Stimulated activated naive CD4-positive, alpha-beta T cell (primary cell): ENCODE measurements at regions not wholly inside any gene's neighbourhood (a gene's known extent, or its start where the extent isn't known, plus 50 kb on each side); places are given as distances from the start of the nearest gene placed in this dataset.
"Not testable (repeated sequence)": the region's sequence is repeated elsewhere in the genome, so short reads cannot be mapped to it uniquely, and the experiment has no call there.

Source experiments
- DNase-seq, 6 experiments: peaks; one replicate each; lab custom pipeline; 2025; lab: John Stamatoyannopoulos, UW

DNA sequence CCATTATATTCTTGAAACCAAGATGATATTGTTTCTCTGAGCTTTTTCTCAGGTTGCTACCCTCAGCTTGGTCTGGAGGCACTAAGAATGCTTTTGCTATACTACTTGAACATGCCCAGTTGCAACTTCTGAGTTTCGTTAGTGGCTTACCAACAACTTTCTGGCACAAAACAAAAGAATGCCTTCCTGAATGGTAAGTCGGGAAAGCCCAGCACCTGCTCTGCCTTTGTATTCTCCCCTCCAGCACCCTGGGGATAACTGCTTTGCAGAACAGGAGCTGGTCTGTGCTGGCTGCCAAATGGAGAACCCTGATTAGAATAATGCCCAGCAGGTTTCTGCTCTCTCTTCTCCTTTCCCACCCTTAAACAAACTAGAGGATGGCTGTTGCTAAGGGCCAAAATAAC, 149.3 kb downstream of the TGFB2 start:
- no peak for DNase-seq

DNA sequence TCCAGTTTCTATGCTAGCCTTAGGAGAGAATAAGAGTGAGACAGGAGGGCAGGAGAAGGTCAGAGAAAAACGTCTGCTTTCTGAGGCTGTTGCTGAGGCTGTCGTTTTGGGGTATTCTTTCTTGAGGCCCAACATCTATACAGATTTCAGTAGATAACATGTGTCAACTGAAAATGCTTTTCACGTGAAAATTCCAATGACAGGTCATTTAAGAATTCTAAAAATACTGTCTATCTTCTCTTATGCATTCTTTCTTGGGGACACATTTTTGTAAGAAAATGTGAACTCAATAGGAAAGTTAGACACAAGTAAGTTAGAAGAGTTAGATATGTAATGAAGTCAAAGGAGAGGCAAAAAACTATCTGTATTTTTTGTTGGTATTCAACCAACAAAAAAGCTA, 150.8 kb downstream of the TGFB2 start:
- no peak for DNase-seq

DNA sequence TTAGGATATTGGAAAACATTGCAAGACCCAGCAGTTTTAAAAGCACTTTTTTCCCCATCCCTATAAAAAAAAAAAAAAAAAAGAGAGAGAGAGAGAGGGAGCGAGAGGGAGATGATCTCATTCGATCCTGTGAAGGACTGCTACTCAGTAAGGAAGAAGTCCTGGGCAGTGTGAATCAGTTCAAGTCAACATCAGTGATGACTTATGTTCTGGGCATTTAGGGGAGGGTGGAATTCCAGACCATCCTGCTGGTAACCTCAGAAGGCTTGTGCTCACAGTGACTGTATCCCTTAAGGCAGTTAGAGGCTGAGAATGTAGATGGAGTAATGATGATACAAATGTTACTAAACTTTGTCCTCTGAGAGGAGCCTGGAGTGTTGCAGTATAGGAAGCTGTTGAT, 151.4 kb downstream of the TGFB2 start:
- DNase-seq = no peak

DNA sequence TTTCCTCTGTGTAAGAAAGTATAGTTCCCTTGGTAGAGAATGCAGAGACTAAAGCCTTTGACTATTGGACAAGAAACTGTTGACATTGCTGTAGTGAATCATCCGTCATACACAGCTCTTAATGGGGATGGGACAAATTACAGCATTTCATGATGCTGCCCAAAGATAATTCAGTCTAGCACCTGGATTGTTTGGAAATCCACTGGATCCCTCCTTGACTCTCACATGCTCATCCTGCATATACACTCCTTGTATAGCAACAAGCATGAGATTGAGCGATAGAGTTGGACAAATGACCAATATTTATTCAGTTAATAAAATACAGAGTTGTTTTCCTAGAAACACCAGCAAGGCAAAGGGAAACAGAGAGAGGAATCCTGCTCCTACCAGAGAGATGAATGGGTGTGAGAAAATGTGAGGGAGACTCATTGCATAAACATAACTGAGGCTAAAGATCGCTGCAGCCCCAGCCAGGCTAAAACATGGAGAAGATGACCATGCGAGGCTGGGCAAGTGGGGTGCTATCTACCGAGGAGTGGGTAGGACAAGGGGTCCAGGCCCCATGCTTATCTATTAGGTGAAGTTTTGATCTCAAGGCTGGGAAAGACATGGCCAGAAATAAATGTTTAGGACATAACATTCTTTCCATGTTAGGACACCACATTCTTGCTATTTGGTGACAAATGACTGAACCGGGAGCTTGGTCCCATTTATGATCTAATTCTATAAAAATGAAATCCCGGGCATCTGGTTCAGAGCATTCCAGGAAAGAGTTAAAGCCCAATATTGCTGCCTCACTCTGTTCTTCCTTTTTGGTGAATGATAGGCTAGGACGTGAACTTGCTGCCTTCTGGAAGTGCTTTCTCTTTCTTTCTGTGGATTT, 153.2 kb downstream of the TGFB2 start:
- no peak for DNase-seq

DNA sequence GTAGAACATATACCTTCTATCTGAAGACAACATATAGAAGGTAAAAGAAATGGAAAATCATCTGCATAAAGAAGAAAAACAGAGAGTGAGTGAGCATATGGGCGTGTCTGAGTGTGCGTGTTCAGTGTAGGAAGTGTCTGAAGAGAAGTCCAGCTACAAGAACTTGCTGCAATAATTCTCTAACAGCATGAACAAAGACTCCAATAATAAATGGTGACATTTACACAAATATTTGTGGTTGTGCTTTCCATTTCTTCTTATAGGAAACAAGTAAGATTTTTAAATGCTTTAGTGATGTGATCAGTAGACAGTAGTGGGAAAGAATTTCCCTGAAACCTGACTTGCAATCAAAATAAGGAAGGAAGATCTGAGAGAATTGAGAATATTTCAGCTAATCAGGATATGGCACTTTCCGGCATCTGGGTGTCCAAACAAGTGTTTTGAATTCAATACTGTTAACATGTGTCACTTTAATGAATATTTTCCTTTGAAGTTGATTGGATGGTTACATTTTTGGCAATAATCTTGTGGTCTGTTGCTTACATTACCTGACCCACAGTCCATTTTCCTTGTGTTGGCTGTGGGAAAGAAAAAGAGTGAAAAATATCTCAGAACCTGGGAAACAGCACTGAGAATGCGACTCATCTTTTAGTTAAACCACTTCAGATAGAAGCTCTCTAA, 154.0 kb downstream of the TGFB2 start:
- DNase-seq = no peak

DNA sequence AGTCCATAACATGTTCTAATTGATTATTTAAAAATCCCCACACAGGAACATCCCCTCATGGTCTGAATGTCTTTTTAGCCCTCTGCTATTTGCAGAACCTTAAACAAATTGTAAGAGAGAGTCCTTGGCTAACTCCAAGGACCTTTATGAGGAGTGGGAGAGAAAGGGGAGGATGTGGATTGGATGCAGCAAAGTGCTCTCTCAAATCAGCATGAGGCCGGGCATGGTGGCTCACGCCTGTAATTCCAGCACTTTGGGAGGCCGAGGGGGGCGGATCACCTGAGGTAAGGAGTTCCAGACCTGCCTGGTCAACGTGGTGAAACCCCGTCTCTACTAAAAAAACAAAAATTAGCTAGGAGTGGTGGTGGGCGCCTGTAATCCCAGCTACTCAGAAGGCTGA, 154.8 kb downstream of the TGFB2 start:
- DNase-seq = no peak

DNA sequence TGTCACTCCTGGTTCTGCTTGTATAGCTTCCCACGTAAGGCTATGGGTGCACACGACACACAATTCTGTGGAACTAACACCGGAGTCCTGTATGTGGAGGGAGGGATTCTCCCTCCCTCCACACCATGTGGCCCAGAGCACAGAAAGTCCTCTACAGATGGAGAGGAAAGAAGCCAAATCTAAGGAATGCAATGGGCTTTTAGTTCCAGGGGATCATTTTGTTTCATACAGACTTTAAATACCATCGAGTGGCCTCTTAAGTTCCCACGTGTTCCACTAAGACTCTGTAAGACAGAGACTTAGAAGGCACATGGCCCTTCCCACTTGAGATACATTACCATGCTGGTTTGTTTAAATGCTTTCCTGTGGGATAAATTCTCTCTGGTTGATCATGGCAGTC, 156.0 kb downstream of the TGFB2 start:
- DNase-seq = no peak

DNA sequence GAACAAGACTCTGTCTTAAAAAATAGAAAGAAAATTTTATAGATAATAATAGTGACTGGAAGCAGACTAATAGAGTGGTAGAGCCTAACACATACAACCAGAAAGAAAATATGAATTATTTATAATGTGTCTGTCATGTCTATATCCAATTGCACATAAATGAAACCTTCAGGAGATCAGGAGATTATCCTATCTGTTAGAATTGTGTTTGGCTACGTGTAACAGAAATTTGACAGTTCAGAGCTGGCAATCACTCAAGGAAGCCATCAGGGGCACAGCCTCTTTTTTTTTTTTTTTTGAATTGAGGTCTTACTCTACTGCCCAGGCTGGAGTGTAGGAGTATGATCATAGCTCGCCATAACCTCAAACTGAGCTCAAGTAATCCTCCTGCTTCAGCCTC, 157.2 kb downstream of the TGFB2 start:
- no peak for DNase-seq

DNA sequence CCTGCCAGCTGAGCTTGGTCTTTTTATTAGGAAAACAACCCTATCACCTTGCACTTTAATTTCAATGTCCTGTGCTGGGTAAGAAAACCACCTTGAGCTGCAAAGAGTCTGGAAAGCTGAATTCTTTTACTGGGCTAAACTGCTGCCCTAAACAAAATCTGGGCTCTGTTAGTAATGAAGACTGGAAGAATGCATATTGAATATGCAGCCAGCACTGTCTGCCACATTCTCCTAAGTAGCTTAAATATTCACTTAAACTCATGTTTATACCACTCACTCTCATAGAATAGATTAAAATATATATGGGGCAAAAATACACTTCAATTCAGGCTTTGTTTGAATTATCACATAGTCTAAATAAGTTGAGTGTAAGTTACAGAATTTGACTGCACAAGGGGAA, 158.0 kb downstream of the TGFB2 start:
- DNase-seq = no peak

DNA sequence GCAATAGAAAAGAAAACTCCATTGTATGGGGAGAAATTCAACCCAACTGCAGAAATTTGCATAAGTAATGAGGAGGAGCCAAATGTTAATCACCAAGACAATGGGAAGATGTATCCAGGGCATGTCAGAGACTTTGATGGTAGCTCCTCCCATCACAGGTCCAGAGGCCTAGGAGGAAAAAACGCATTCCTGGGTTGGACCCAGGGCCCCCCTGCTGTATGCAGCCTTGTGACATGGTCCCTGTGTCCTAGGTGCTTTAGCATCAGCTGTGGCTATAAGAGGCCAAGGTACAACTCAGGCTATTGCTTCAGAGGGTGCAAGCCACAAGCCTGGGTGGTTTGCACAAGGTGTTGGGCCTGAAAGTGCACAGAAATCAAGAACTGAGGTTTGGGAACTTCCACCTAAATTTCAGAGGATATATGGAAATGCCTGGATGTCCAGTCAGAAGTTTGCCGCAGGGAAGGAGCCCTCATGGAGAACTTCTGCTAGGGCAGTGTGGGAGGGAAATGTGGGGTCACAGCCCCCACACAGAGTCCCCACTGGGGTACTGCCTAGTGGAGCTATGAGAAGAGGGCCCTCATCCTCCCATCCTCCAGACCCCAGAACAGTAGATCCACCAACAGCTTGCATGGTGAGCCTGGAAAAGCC, 162.3 kb downstream of the TGFB2 start:
- DNase-seq = no peak

DNA sequence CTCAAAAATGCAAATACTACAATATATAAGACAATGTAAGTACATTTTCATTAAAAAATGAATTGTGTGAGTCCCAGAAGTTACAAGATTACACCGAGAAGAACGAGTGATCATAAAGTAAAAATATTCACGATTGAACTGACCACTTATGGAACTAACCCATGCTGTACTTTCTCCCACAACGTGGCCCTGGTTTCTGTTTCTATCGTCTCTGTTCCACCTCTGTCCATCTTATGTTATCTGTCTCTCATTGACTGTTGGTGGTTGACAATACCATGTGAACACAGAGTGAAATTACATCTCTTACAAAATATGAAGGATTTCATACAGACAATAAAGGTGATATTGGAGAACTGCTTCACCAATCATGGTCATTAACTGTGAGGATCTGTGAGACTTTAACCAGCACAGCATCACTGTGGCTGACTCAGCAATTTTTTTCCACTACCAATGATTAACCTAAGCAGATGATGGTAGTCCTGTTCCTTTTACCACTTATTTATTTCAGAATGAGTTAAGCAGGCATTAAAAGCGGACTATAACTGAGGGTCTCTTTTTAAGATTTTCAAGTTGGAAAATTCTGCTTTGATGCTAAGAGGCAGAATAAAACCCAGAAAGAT, 165.1 kb downstream of the TGFB2 start:
- no peak for DNase-seq

DNA sequence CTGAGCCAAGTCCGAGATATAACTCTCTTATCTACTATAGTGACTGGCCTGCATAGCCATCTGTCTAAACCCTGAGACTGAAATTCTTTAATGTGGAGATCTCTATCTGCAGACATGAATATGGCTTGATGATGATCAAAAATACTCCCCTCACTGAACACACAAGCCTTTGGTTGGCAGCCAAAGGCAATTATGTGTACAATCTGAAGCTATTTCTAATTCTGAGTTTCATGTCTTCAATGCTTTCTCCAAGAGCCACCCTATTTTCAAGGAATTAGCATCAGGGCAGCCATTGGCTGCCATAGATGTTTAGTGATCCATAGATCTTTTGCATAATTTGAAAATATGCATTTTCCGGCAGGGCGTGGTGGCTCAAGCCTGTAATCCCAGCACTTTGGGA, 168.2 kb downstream of the TGFB2 start:
- no peak for DNase-seq

DNA sequence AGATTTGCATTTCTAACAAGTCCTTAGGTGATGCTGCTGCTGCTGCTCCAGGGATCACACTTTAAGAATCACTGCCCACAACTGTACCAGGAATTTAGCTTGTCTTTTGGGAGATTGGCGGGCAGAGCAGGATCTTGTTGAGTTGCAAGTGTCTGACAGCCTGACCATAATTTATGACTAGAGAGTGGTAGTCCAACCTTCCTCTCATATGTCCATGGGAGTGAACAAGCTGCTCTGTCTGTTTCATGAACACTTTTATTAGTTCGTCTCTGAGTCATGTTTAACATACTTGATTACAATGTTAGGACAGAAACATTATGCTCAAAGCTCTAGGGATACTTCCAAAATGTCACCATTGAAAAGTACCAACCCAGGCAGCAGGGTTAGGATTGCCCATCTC, 169.6 kb downstream of the TGFB2 start:
- DNase-seq = no peak

DNA sequence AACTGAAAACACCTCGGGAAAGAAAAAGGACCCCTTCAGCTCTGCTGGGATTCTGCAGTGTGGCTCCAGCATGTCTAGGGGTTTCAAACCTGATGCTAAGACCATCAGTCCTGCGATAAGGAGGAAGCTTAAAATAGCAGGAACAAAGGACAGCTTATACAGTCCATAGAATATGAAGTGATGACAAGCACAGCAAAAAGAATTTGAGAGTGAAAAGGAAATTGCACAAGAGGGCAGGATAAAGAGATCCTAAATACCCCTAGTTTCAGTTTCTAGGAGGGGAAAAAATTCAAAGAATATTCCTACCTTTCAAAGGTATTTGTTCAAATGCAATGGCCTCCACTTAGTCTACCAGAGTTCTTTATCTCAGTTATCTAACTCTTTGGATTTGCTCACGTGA, 171.4 kb downstream of the TGFB2 start:
- no peak for DNase-seq

DNA sequence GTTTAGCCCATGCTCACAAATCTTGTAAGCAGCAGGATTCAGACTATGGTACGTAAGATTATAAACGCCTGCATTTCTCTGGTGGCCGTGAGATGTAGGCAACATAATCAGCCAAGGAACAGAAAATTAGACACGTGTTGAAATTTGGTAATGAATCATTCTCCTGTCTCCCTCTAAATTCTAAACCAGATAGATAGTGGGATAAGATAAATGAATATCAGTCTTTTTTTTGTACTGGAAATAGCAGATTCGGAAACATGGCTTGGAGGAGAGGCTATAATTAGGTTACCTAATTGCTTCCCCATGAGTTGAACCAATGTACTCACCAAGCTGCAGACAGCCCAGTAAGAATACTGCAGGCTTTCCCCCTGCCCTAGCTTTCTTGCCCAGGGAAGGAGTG, 172.3 kb downstream of the TGFB2 start:
- DNase-seq = no peak

DNA sequence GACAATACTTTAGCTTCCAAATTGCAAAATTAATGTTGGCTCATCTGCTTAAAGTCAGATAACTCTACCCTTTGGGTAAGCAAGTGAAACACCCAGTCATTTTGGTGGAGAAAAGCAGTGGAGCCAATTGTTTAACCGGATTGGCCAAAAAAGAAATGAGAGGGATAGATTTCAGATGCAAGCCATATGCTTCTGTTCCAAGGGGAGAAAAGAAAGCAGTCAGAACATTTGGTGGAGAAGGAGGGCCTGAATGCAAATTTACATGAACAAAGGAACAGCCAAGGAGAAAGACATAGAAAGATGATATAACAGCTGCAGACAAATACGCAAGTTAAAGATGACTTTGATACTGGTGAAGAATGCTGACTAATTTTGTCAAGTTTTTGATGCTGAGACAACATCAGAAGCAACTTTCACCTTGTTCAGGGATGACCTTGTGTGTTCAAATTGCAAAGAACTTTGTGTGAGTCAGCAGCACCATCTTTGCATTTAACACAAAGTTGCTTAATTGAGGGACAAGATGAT, 173.1 kb downstream of the TGFB2 start:
- no peak for DNase-seq

DNA sequence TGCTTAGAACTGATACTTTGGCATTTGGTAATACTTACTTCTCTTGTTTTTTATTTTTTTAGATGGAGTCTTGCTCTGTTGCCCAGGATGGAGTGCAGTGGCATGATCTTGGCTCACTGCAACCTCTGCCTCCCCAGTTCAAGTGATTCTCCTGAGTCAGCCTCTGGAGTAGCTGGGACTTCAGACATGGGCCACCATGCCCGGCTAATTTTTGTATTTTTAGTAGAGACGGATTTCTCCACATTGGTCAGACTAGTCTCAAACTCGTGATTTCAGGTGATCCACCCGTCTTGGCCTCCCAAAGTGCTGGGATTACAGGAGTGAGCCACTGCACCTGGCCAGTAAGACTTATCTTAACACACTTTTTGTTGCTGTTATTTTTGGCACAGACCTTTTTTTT, 175.5 kb downstream of the TGFB2 start:
- DNase-seq = not testable (repeated sequence)

DNA sequence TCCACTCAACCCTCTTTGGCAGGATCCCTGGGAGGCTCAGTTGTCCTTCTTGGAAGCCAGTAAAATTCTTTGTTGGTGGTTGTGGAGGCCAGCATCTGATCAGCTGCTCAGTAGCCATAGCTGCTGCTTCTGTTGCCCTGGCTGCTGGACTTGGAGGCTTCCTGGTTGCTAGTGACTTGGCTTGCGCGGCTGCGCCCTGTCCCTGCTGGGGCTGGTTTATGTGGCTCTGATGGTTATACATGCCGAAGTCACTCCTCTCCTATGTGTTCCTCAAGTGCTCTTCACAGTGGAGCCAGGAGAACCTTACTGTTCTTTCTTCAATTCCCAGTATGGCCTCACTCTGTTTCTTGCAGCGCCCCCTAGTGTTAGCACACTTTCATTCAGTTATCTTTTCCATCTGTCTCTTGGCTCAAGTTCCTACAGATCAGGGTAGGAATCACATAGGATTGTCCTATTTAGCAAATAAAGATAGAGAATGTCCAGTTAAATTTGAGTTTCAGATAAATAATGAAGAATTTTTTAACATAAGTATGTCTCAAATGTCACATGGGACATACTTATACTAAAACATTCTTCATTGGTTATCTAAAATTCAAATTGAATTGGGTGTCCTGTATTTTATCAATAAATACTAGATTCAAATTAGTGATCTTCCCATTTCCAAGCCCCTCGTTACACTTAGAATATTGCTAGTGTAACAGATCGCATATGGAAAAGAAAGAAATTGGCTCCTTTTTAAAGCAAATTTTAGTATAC, 176.5 kb downstream of the TGFB2 start:
- peak in 1 of 6 experiments; percentile 1 for DNase-seq

DNA sequence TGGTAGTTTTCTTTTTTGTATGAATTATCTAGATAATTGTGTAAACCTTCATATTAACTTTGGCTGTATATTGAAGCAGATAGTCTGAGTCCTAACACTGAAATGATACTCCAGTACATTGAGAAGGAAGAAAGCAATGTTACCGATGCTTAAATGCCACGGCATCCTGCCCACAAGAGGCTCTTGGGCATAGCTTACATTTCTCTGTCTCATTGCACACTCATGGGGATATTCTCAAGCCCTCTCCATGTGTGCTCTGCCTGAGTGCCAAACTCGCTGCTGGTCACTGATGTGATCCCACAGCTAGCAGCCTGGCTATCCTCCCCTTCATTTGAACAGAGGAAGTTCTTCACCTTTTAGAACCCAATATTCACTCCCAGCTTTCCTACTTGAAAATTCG, 179.4 kb downstream of the TGFB2 start:
- DNase-seq = no peak

DNA sequence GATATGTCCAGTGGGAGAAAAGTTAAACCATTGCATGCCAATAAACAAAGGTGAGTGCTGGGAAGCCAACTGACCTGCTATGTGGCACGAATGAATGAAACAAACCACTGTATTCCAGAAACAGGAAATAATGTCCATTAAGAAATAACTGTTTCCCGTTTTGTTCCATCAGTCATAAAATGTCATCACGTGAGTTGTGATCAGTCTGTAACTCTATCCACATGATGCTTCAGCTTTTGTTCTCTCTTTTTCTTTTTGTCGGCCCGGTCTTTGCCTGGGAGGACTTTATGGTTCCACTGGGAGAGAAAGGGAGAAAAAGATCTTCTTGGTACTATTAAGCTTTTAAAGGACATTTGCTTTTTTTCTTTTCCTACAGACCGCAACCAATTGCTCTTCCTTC, 179.9 kb downstream of the TGFB2 start:
- no peak for DNase-seq

DNA sequence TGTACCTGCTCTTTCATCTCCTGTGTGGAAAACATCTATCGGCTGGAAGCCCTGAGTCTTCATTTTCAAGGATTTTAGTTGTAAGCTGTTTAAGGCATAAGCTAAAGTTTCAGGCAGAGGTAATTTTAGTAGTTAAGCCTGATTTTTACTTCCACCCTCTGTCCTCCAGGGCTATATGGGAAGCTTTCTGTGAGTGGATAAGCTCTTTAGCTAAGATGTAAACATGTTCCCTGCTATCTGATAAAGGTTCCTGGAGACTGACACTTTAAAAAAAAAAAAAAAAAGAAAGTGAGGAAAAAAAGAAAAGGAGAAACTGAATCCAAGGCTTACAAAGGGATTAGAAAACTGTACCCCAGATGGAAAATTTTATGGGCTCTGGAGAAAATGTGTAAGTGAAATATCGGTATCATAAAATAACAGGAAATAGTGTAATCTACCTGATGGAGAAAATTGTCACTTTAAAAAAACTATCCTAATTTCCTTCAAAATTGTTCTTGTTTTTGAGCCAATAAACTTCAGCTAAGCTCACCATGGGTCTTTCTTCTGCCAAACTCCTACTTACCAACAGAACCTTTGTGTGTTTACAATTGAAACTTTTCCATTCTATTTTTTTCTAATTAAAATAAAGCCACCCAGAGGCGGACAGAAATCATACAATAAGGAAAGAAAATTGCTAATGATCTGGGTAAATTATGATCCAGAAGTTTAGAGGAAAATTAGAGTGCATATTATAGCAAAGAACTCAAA, 180.5 kb downstream of the TGFB2 start:
- DNase-seq = no peak
